ENCODE measurements at regions not wholly inside any gene's neighbourhood (a gene's known extent, or its start where the extent isn't known, plus 50 kb on each side); places are given as distances from the start of the nearest gene placed in this dataset.
"Not testable (repeated sequence)": the region's sequence is repeated elsewhere in the genome, so short reads cannot be mapped to it uniquely, and the experiment has no call there.

- intact Hi-C loops (cut with DNase I; ENCODE audit: low total_unique reads) = loop anchor here (5.0 kb wide), 1 partner anchor 137 kb away; no protein-coding TSS in a partner anchor
- no peak for DNase-seq
- Histone ChIP-seq H3K27me3 (no peaks in the 10 kb centered on the region), H3K9me3 (no peaks in the 10 kb centered on the region), H3K4me3 (no peak overlapping the region), H3K27ac (no peak overlapping the region), H3K36me3 (no peaks in the 10 kb centered on the region), H3K4me1 (no peaks in the 10 kb centered on the region)
- no peak for TF ChIP-seq EP300 (IDR thresholded peaks at IDR 0.05; ENCODE audit: low read depth)
- TF ChIP-seq, protein P1, sequence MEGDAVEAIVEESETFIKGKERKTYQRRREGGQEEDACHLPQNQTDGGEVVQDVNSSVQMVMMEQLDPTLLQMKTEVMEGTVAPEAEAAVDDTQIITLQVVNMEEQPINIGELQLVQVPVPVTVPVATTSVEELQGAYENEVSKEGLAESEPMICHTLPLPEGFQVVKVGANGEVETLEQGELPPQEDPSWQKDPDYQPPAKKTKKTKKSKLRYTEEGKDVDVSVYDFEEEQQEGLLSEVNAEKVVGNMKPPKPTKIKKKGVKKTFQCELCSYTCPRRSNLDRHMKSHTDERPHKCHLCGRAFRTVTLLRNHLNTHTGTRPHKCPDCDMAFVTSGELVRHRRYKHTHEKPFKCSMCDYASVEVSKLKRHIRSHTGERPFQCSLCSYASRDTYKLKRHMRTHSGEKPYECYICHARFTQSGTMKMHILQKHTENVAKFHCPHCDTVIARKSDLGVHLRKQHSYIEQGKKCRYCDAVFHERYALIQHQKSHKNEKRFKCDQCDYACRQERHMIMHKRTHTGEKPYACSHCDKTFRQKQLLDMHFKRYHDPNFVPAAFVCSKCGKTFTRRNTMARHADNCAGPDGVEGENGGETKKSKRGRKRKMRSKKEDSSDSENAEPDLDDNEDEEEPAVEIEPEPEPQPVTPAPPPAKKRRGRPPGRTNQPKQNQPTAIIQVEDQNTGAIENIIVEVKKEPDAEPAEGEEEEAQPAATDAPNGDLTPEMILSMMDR (IDR thresholded peaks at IDR 0.05) = no peak
- no peak for TF ChIP-seq POLR2AphosphoS5 (IDR thresholded peaks at IDR 0.05)
- TF ChIP-seq POLR2A (IDR thresholded peaks at IDR 0.05) = no peak
- WGBS, 2 donors (ENCODE audit: low coverage in 1 of 2) = 60 to 67% methylated on average over 1 to 6 of the region's 6 CpGs
- in situ Hi-C loops (cut with MboI; ENCODE audit: low pct_ligation_motif_present in 1 of 4, low pct_unique_long_range_greater_than_20kb in 1 of 4, low sequenced_read_pairs in 3 of 4) = loop anchor here (25.0 kb wide), 1 partner anchor 132 kb away; no protein-coding TSS in a partner anchor
Observed at GRCh38 chr20:33929917-33930316, 63.8 kb upstream of the RALY start.

GRCh38 chr20:33933469-33933909 is 60.2 kb upstream of the RALY start:
- in situ Hi-C loops (cut with MboI; ENCODE audit: low pct_ligation_motif_present in 1 of 4, low pct_unique_long_range_greater_than_20kb in 1 of 4, low sequenced_read_pairs in 3 of 4) = loop anchor here (25.0 kb wide), 1 partner anchor 129 kb away; no protein-coding TSS in a partner anchor
- H3K27ac ChIP-seq = peak overlapping the region in 2 of 4 donors; percentile 36 to 47
- intact Hi-C loops (cut with DNase I; ENCODE audit: low total_unique reads) = loop anchor here (5.0 kb wide), 1 partner anchor 134 kb away; no protein-coding TSS in a partner anchor

DNA sequence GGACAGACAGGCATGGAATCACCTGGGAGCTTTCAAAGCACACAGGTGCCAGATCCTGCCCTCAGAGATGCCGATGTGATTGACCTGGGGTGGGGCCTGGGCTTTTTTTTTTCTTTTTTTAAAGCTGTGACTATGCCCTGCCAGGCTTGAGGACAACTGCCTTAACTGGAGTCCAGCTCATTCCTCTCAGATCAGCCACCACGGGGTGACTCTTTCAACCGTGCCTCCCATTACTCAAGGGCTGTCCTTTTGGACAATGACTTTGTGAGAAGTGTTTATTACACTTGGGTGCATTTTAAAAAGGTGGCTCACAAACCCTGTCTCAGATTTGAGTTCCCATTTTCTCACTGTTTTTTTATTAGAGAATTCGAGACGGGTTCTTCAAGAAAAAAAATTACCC is 57.1 kb upstream of the RALY start:
- H3K4me3 ChIP-seq = no peak overlapping the region
- no peak overlapping the region for H3K27ac ChIP-seq
- H3K9me3 ChIP-seq = no peaks in the 10 kb centered on the region
- no peaks in the 10 kb centered on the region for H3K36me3 ChIP-seq
- intact Hi-C loops (cut with DNase I; ENCODE audit: low total_unique reads) (no loop called here), in situ Hi-C loops (cut with MboI; ENCODE audit: low pct_ligation_motif_present in 1 of 4, low pct_unique_long_range_greater_than_20kb in 1 of 4, low sequenced_read_pairs in 3 of 4) (loop anchor here (25.0 kb wide), 1 partner anchor 126 kb away; no protein-coding TSS in a partner anchor)
- H3K4me1 ChIP-seq = no peaks in the 10 kb centered on the region
- no peaks in the 10 kb centered on the region for H3K27me3 ChIP-seq
- TF ChIP-seq EP300 (IDR thresholded peaks at IDR 0.05; ENCODE audit: low read depth) (no peak), POLR2AphosphoS5 (IDR thresholded peaks at IDR 0.05) (no peak), POLR2A (IDR thresholded peaks at IDR 0.05) (no peak)
- TF ChIP-seq, protein P1 (IDR thresholded peaks at IDR 0.05) = no peak
- WGBS, 2 donors (ENCODE audit: low coverage in 1 of 2) = 63 to 65% methylated on average over 5 of the region's 5 CpGs
- DNase-seq = no peak

More at GRCh38 chr20:33933469-33933909, 60.2 kb upstream of the RALY start:
- TF ChIP-seq POLR2AphosphoS5 (IDR thresholded peaks at IDR 0.05) = no peak
- TF ChIP-seq, protein P1 (IDR thresholded peaks at IDR 0.05) = peak; percentile 38 to 60 (median 44)
- Histone ChIP-seq H3K36me3 (no peaks in the 10 kb centered on the region), H3K27me3 (no peaks in the 10 kb centered on the region), H3K4me1 (no peaks in the 10 kb centered on the region), H3K4me3 (no peak overlapping the region), H3K9me3 (no peaks in the 10 kb centered on the region)
- 62% methylated on average over 5 of the region's 5 CpGs; no CpG with 5 or more reads in 1 of the 2 donors for WGBS, 2 donors (ENCODE audit: low coverage in 1 of 2)
- DNase-seq = peak; percentile 59

DNA sequence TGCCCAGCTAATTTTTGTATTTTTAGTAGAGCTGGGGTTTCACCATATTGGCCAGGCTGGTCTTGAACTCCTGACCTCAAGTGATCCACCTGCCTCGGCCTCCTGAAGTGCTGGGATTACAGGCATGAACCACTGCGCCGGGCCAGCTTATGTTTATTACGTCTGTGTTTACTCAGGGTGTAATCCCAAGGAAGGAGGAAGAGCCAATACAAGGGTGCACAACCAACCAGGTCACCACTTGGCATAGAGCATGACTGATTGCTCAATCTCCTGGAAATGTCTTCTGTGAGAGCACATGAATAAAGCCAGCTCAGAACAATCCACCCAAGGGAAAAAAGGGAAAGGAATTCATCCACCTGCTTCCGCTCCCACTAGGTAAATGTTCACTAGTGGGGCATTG is 54.7 kb upstream of the RALY start:
- WGBS, 2 donors (ENCODE audit: low coverage in 1 of 2) = 52% methylated on average over 5 of the region's 5 CpGs; no CpG with 5 or more reads in 1 of the 2 donors
- H3K9me3 ChIP-seq; H3K4me3 ChIP-seq; H3K36me3 ChIP-seq; H3K4me1 ChIP-seq; intact Hi-C loops (cut with DNase I; ENCODE audit: low total_unique reads); H3K27me3 ChIP-seq; H3K27ac ChIP-seq: not testable (repeated sequence)
- peak in 1 of 3 donors; percentile 21 for TF ChIP-seq POLR2AphosphoS5 (IDR thresholded peaks at IDR 0.05)
- in situ Hi-C loops (cut with MboI; ENCODE audit: low pct_ligation_motif_present in 1 of 4, low pct_unique_long_range_greater_than_20kb in 1 of 4, low sequenced_read_pairs in 3 of 4) = loop anchor here (25.0 kb wide), 1 partner anchor 123 kb away; no protein-coding TSS in a partner anchor
- peak; percentile 73 for DNase-seq

GRCh38 chr20:33940666-33941065 is 53.0 kb upstream of the RALY start:
- in situ Hi-C loops (cut with MboI; ENCODE audit: low pct_ligation_motif_present in 1 of 4, low pct_unique_long_range_greater_than_20kb in 1 of 4, low sequenced_read_pairs in 3 of 4) = loop anchor here (25.0 kb wide), 1 partner anchor 122 kb away; no protein-coding TSS in a partner anchor
- WGBS, 2 donors (ENCODE audit: low coverage in 1 of 2) = 86 to 100% methylated on average over 1 to 3 of the region's 3 CpGs
- H3K9me3 ChIP-seq = no peaks in the 10 kb centered on the region
- H3K4me3 ChIP-seq = no peak overlapping the region
- no peak for TF ChIP-seq POLR2A (IDR thresholded peaks at IDR 0.05)
- TF ChIP-seq, protein P1 (IDR thresholded peaks at IDR 0.05) = no peak
- TF ChIP-seq EP300 (IDR thresholded peaks at IDR 0.05; ENCODE audit: low read depth) = no peak
- no peak for TF ChIP-seq POLR2AphosphoS5 (IDR thresholded peaks at IDR 0.05)
- intact Hi-C loops (cut with DNase I; ENCODE audit: low total_unique reads) = no loop called here
- no peak overlapping the region for H3K27ac ChIP-seq
- H3K27me3 ChIP-seq = no peaks in the 10 kb centered on the region
- H3K4me1 ChIP-seq = no peaks in the 10 kb centered on the region
- no peaks in the 10 kb centered on the region for H3K36me3 ChIP-seq
- no peak for DNase-seq
